Loucy (cell line): ENCODE measurements at regions not wholly inside any gene's neighbourhood (a gene's known extent, or its start where the extent isn't known, plus 50 kb on each side); places are given as distances from the start of the nearest gene placed in this dataset.

Source experiments
- H2AFZ ChIP-seq: fragments of 200-600 bp; sonication (generic); 2 replicates; pipeline ENCODE4 v1.6.0; 2016; ENCODE audit warnings: antibody characterized with exemption, mild to moderate bottlenecking, low read length, moderate library complexity
- H3F3A ChIP-seq: fragments of 200-600 bp; 2 replicates; pipeline ENCODE4 v1.6.0; 2016; ENCODE audit warnings: antibody characterized with exemption, low read depth, mild to moderate bottlenecking
- H3K27me3 ChIP-seq: fragments of 200-600 bp; sonication (generic); 2 replicates; pipeline ENCODE4 v1.6.1; 2014; ENCODE audit warnings: low read length, mild to moderate bottlenecking; ENCODE audit not compliant: insufficient read depth, poor library complexity, severe bottlenecking
- H3K36me3 ChIP-seq: fragments of 200-600 bp; sonication (generic); 2 replicates; pipeline ENCODE4 v1.6.1; 2016; ENCODE audit warnings: low read length; ENCODE audit not compliant: insufficient read depth
- H3K4me1 ChIP-seq: fragments of 200-600 bp; sonication (generic); 2 replicates; pipeline ENCODE4 v1.5.1; 2014; ENCODE audit warnings: low read length, mild to moderate bottlenecking; ENCODE audit not compliant: insufficient read depth, poor library complexity, severe bottlenecking
- H3K4me2 ChIP-seq: fragments of 200-600 bp; sonication (generic); 2 replicates; pipeline ENCODE4 v1.6.0; 2014; ENCODE audit warnings: antibody characterized with exemption, low read length, low read depth, mild to moderate bottlenecking; ENCODE audit not compliant: poor library complexity, severe bottlenecking
- H3K4me3 ChIP-seq: fragments of 200-600 bp; sonication (generic); 2 replicates; pipeline ENCODE4 v1.5.1; 2014; ENCODE audit warnings: low read length, mild to moderate bottlenecking, mixed read lengths; ENCODE audit not compliant: poor library complexity, severe bottlenecking
- H3K79me2 ChIP-seq: fragments of 200-600 bp; sonication (generic); 2 replicates; pipeline ENCODE4 v1.6.1; 2014; ENCODE audit warnings: low read length; ENCODE audit not compliant: insufficient read depth
- H3K9ac ChIP-seq: fragments of 200-600 bp; sonication (generic); 2 replicates; pipeline ENCODE4 v1.6.0; 2014; ENCODE audit warnings: mild to moderate bottlenecking, low read depth, low read length, moderate library complexity; ENCODE audit not compliant: poor library complexity, severe bottlenecking
- H3K9me2 ChIP-seq: fragments of 200-600 bp; sonication (generic); replicated peaks from 2 replicates; pipeline ENCODE4 v1.6.1; 2016; ENCODE audit warnings: low read depth, low read length, mixed read lengths
- H3K9me3 ChIP-seq: fragments of 200-600 bp; sonication (generic); 2 replicates; pipeline ENCODE4 v1.6.1; 2014; ENCODE audit warnings: mild to moderate bottlenecking, antibody characterized with exemption, low read length, low read depth; ENCODE audit not compliant: insufficient read depth
- H4K20me1 ChIP-seq: fragments of 200-600 bp; sonication (generic); 2 replicates; pipeline ENCODE4 v1.6.0; 2014; ENCODE audit warnings: antibody characterized with exemption, low read length, mild to moderate bottlenecking; ENCODE audit not compliant: insufficient read depth, poor library complexity, severe bottlenecking
- CTCF ChIP-seq: fragments of 200-600 bp; sonication (generic); conservative IDR thresholded peaks from 2 replicates; pipeline ENCODE4 v1.5.1; 2014; ENCODE audit warnings: mild to moderate bottlenecking, antibody characterized with exemption, low read length
- EZH2phosphoT487 ChIP-seq: fragments of 200-600 bp; IDR thresholded peaks from 2 replicates; pipeline ENCODE4 v1.6.1; 2018; ENCODE audit warnings: antibody characterized with exemption, mild to moderate bottlenecking, moderate library complexity, borderline replicate concordance

- Histone ChIP-seq H3K79me2 (no peaks in the 10 kb centered on the region), H3K9me3 (no peaks in the 10 kb centered on the region), H3K36me3 (no peaks in the 10 kb centered on the region), H3K4me1 (no peaks in the 10 kb centered on the region), H3K4me3 (no peak overlapping the region), H2AFZ (no peak overlapping the region), H3K4me2 (no peak overlapping the region), H3K9me2 (no peaks in the 10 kb centered on the region), H4K20me1 (no peaks in the 10 kb centered on the region), H3K27me3 (no peaks in the 10 kb centered on the region), H3F3A (no peaks in the 10 kb centered on the region), H3K9ac (no peak overlapping the region)
- TF ChIP-seq CTCF (no peak), EZH2phosphoT487 (no peak)
These were observed 1587.7 kb upstream of the NUDT12 start for GRCh38 chr5:105150323-105150722.

- Histone ChIP-seq H3K4me1 (no peaks in the 10 kb centered on the region), H3K9me2 (no peaks in the 10 kb centered on the region), H3K4me2 (no peak overlapping the region), H3K4me3 (no peak overlapping the region), H3K79me2 (no peaks in the 10 kb centered on the region), H3K27me3 (no peaks in the 10 kb centered on the region), H2AFZ (no peak overlapping the region), H4K20me1 (no peaks in the 10 kb centered on the region), H3F3A (no peaks in the 10 kb centered on the region), H3K36me3 (no peaks in the 10 kb centered on the region), H3K9me3 (no peaks in the 10 kb centered on the region), H3K9ac (no peak overlapping the region)
- TF ChIP-seq CTCF = no peak
- TF ChIP-seq EZH2phosphoT487 = no peak
These were observed 1584.3 kb upstream of the NUDT12 start for GRCh38 chr5:105146867-105147266.

DNA sequence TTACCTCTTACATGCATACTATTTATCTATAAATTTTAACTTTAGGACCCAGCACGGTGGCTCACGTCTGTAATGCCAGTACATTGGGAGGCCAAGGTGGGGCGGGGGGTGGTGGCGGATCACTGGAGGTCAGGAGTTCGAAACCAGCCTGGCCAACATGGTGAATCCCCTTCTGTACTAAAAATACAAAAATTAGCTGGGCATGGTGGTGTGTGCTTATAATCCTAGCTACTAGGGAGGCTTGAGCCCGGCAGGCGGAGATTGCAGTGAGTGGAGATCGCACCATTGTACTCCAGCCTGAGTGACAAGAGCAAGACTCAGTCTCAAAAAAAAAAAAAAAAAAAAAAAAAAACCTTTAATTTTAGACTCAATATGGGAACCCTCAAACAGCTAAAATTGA lies 1582.6 kb upstream of the NUDT12 start:
- no peak for TF ChIP-seq EZH2phosphoT487
- no peak for TF ChIP-seq CTCF
- H3K4me1 ChIP-seq = no peaks in the 10 kb centered on the region
- H3K9me2 ChIP-seq = no peaks in the 10 kb centered on the region
- no peaks in the 10 kb centered on the region for H4K20me1 ChIP-seq
- H3K36me3 ChIP-seq = no peaks in the 10 kb centered on the region
- H2AFZ ChIP-seq = no peak overlapping the region
- H3K79me2 ChIP-seq = no peaks in the 10 kb centered on the region
- no peaks in the 10 kb centered on the region for H3K9me3 ChIP-seq
- H3F3A ChIP-seq = no peaks in the 10 kb centered on the region
- H3K27me3 ChIP-seq = no peaks in the 10 kb centered on the region
- H3K4me3 ChIP-seq = no peak overlapping the region
- no peak overlapping the region for H3K4me2 ChIP-seq
- H3K9ac ChIP-seq = no peak overlapping the region
